ENCODE measurements at regions not wholly inside any gene's neighbourhood (a gene's known extent, or its start where the extent isn't known, plus 50 kb on each side); places are given as distances from the start of the nearest gene placed in this dataset.

- DNase-seq (ENCODE audit: unreplicated experiment), result no peak
- H3K27me3 Mint-ChIP-seq (ENCODE audit: insufficient read depth, unreplicated experiment), result no peaks in the 10 kb centered on the region
- intact Hi-C loops (cut with micrococcal nuclease), result no loop called here
- H3K36me3 Mint-ChIP-seq (ENCODE audit: insufficient read depth, unreplicated experiment), result no peaks in the 10 kb centered on the region
- H3K9me3 Mint-ChIP-seq (ENCODE audit: unreplicated experiment), result no peaks in the 10 kb centered on the region
- H3K4me1 Mint-ChIP-seq (ENCODE audit: insufficient read depth, unreplicated experiment), result no peaks in the 10 kb centered on the region
- BruUV-seq (replicated peaks), result no TSS peak
- H3K27ac Mint-ChIP-seq (ENCODE audit: low read depth, unreplicated experiment), result no peak overlapping the region
- TF ChIP-seq, protein P1, sequence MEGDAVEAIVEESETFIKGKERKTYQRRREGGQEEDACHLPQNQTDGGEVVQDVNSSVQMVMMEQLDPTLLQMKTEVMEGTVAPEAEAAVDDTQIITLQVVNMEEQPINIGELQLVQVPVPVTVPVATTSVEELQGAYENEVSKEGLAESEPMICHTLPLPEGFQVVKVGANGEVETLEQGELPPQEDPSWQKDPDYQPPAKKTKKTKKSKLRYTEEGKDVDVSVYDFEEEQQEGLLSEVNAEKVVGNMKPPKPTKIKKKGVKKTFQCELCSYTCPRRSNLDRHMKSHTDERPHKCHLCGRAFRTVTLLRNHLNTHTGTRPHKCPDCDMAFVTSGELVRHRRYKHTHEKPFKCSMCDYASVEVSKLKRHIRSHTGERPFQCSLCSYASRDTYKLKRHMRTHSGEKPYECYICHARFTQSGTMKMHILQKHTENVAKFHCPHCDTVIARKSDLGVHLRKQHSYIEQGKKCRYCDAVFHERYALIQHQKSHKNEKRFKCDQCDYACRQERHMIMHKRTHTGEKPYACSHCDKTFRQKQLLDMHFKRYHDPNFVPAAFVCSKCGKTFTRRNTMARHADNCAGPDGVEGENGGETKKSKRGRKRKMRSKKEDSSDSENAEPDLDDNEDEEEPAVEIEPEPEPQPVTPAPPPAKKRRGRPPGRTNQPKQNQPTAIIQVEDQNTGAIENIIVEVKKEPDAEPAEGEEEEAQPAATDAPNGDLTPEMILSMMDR (IDR thresholded peaks at IDR 0.05; ENCODE audit: unreplicated experiment), result no peak
- CTCF ChIA-PET, result no interaction called here
- POLR2A ChIA-PET, result no interaction called here
- H3K4me3 Mint-ChIP-seq (ENCODE audit: unreplicated experiment), result no peak overlapping the region
Observed at GRCh38 chrX:45980726-45981125, 564.5 kb downstream of the ZNF674 start.

GRCh38 chrX:45975633-45976032, 569.6 kb downstream of the ZNF674 start:
- TF ChIP-seq, protein P1 (IDR thresholded peaks at IDR 0.05; ENCODE audit: unreplicated experiment), result no peak
- BruUV-seq (replicated peaks), result no TSS peak
- CTCF ChIA-PET, result no interaction called here
- Mint-ChIP-seq H3K27ac (ENCODE audit: low read depth, unreplicated experiment) (no peak overlapping the region), H3K4me1 (ENCODE audit: insufficient read depth, unreplicated experiment) (no peaks in the 10 kb centered on the region), H3K9me3 (ENCODE audit: unreplicated experiment) (no peaks in the 10 kb centered on the region), H3K36me3 (ENCODE audit: insufficient read depth, unreplicated experiment) (no peaks in the 10 kb centered on the region), H3K27me3 (ENCODE audit: insufficient read depth, unreplicated experiment) (peaks cover 18% of the 10 kb centered on the region), H3K4me3 (ENCODE audit: unreplicated experiment) (no peak overlapping the region)
- intact Hi-C loops (cut with micrococcal nuclease), result no loop called here
- POLR2A ChIA-PET, result no interaction called here
- no peak for DNase-seq (ENCODE audit: unreplicated experiment)

GRCh38 chrX:45972636-45973035, 572.6 kb downstream of the ZNF674 start:
- Mint-ChIP-seq H3K9me3 (ENCODE audit: unreplicated experiment) (no peaks in the 10 kb centered on the region), H3K27ac (ENCODE audit: low read depth, unreplicated experiment) (no peak overlapping the region), H3K4me1 (ENCODE audit: insufficient read depth, unreplicated experiment) (no peaks in the 10 kb centered on the region), H3K4me3 (ENCODE audit: unreplicated experiment) (no peak overlapping the region), H3K36me3 (ENCODE audit: insufficient read depth, unreplicated experiment) (no peaks in the 10 kb centered on the region), H3K27me3 (ENCODE audit: insufficient read depth, unreplicated experiment) (peaks cover 18% of the 10 kb centered on the region)
- BruUV-seq (replicated peaks), result no TSS peak
- intact Hi-C loops (cut with micrococcal nuclease), result no loop called here
- ChIA-PET CTCF (no interaction called here), POLR2A (interaction anchor here (0.6 kb wide), 2 partner anchors 282 to 1620 kb away, joined by 3 read pairs; no protein-coding TSS in a partner anchor)
- TF ChIP-seq, protein P1 (IDR thresholded peaks at IDR 0.05; ENCODE audit: unreplicated experiment), result no peak
- no peak for DNase-seq (ENCODE audit: unreplicated experiment)

DNA sequence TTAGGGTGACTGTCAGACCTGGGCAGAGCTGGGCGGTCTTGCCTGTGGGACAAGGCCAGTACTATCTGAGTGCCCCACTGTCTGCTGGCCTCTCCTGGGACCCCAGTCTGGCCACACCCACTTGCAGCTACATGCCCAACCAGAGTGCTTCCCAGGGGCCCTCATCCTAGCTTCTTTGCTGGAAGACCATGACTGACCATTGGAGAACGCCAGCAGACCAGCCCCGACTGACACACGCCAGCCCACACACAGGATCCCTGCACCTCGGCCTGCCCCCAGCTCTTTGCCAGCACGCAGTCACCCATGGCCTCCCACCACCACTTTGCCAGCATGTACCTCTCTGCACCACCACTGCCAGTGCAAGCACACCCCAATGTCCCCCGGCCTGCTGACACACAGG, 585.7 kb downstream of the ZNF674 start:
- no peak overlapping the region for H3K27ac Mint-ChIP-seq (ENCODE audit: low read depth, unreplicated experiment)

More for the DNA sequence above, 585.7 kb downstream of the ZNF674 start:
- H3K4me3 Mint-ChIP-seq (ENCODE audit: unreplicated experiment), result no peak overlapping the region
- TF ChIP-seq, protein P1 (IDR thresholded peaks at IDR 0.05; ENCODE audit: unreplicated experiment), result no peak
- no peak for DNase-seq (ENCODE audit: unreplicated experiment)
- intact Hi-C loops (cut with micrococcal nuclease), result no loop called here
- peaks cover 15% of the 10 kb centered on the region for H3K27me3 Mint-ChIP-seq (ENCODE audit: insufficient read depth, unreplicated experiment)
- BruUV-seq (replicated peaks), result no TSS peak
- POLR2A ChIA-PET, result no interaction called here
- H3K9me3 Mint-ChIP-seq (ENCODE audit: unreplicated experiment), result peaks cover 28% of the 10 kb centered on the region
- H3K4me1 Mint-ChIP-seq (ENCODE audit: insufficient read depth, unreplicated experiment), result no peaks in the 10 kb centered on the region
- no peaks in the 10 kb centered on the region for H3K36me3 Mint-ChIP-seq (ENCODE audit: insufficient read depth, unreplicated experiment)
- CTCF ChIA-PET, result interaction anchor here (0.6 kb wide), 1 partner anchor 46 kb away, joined by 3 read pairs; no protein-coding TSS in a partner anchor
